Heart right ventricle (tissue), 16 donors: ENCODE measurements at regions not wholly inside any gene's neighbourhood (a gene's known extent, or its start where the extent isn't known, plus 50 kb on each side); places are given as distances from the start of the nearest gene placed in this dataset.

ENCODE experiments used
- ATAC-seq, 8 donors: fragments of 200-7000 bp; cut with Tn5 transposase; one replicate each; pipeline ENCODE4 v1.9.1; 2020; ENCODE audit warnings: mild to moderate bottlenecking in 8 of 8, moderate library complexity in 8 of 8, moderate number of reproducible peaks in 1 of 8
- DNase-seq, 2 donors: peaks; one replicate each; pipeline ENCODE4 v3.0.0-alpha.2; 2020
- H3K27ac ChIP-seq, 10 donors: fragments of 200-600 bp; sonication (generic) in 2 of 10; one replicate each; pipeline versions ENCODE4 v1.5.0 to v1.8.0; 2020 to 2022; ENCODE audit warnings: mild to moderate bottlenecking in 3 of 10
- H3K27me3 ChIP-seq, 7 donors: fragments of 200-600 bp; one replicate each; pipeline ENCODE4 v1.8.0; 2021 to 2022; ENCODE audit warnings: mild to moderate bottlenecking in 2 of 7
- H3K36me3 ChIP-seq, 9 donors: fragments of 200-600 bp; sonication (generic) in 1 of 9; one replicate each; pipeline versions ENCODE4 v1.5.0 to v1.8.0; 2020 to 2022; ENCODE audit warnings: mild to moderate bottlenecking in 2 of 9
- H3K4me1 ChIP-seq, 9 donors: fragments of 200-600 bp; sonication (generic) in 1 of 9; one replicate each; pipeline versions ENCODE4 v1.5.0 to v1.8.0; 2020 to 2022; ENCODE audit warnings: mild to moderate bottlenecking in 4 of 9
- H3K4me3 ChIP-seq, 10 donors: fragments of 200-600 bp; sonication (generic) in 2 of 10; one replicate each; pipeline versions ENCODE4 v1.5.0 to v1.8.0; 2020 to 2022; ENCODE audit warnings: mild to moderate bottlenecking in 7 of 10, moderate library complexity in 2 of 10
- H3K9me3 ChIP-seq, 11 donors: fragments of 200-600 bp in 10 of 11; sonication (generic) in 2 of 11; one replicate each; pipeline versions ENCODE4 v1.5.0 to v1.8.0; 2013 to 2022; ENCODE audit warnings: mild to moderate bottlenecking in 2 of 11, control low read depth in 1 of 11, moderate library complexity in 1 of 11
- WGBS, 2 donors: extraction: QIAGEN DNeasy Blood & Tissue Kit; methylation state at CpG; one replicate each; pipeline ENCODE4 v1.1.7; 2013; ENCODE audit warnings: inconsistent platforms in 1 of 2; 5-methylcytosine and 5-hydroxymethylcytosine counted together
- intact Hi-C, 10 donors: fragments of 100-400 bp; cut with DNase I; formaldehyde crosslinking; loops; one replicate each; pipeline versions ENCODE4 v1.11.1 to v1.14.2; 2022
- TF ChIP-seq, protein P1 (sequence below), 9 donors: fragments of 200-600 bp; sonication (generic) in 2 of 9; IDR thresholded peaks; one replicate each; pipeline versions ENCODE4 v1.5.0 to v1.8.0; 2021 to 2022; ENCODE audit warnings: antibody characterized with exemption in 9 of 9, mild to moderate bottlenecking in 5 of 9, moderate library complexity in 1 of 9
- donor health status: Arrhythmogenic right ventricular cardiomyopathy.
- donor health status: ischemic (EF 13 %, LVEDD 7.1; RV severe dilation, severe dysfunction).
- donor health status: healthy with polysubstance abuse.
- donor health status: DM: no; HTN: yes; CAD: no.
- donor health status: DM: no; HTN: no; CAD: no.
- donor health status: ischemic (EF 25% LVEDD 6.9; RV normal size, moderate dysfunction).
- donor health status: ischemic (EF 25% LVEDD 5.7; RV mildly dilated, moderate dysfunction).
- donor health status: healthy.
- donor health status: DM: yes; HTN: yes; CAD: no.
- donor health status: Ischemic cardiomyopathy.
- donor health status: ischemic (EF 35%, LVEDD 5.7; RV mildly dilated, moderate dysfunction).
- donor health status: nonischemic (EF 11% LVEDD 7.7; RV severe dilation, severe dysfunction).
- donor health status: DM: yes; HTN: yes; CAD: no.
- donor health status: PGD.
- donor health status: ischemic (EF 29% LVEDD 5.4; RV normal size, mild dysfunction).
- donor health status: nonischemic (EF 23%, LVEDD 6.1; RV moderate dilation, normal function).

DNA sequence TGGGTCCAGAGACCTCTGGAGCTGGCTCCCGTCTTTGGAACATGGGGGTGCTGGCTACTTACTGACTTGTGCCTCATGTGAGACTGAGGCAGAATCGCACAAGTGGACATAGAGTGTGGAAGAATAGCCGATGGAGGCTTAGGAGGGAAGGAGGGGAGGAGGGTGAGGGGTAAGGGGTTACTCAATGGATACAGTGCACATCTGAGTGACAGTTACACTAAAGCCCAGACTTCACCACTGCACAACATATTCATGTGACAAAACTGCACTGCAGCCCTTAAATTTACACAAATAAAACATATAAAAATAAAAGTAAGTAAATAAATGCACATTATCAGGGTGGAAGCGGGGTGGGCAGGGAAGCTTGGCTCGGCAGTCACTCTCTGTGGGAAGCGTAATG, 197.7 kb upstream of the RAB4A start:
- ATAC-seq (no peak), DNase-seq (no peak)
- peaks cover 0 to 34% (median 8%) of the 10 kb centered on the region in 9 donors for H3K4me1 ChIP-seq
- no peaks in the 10 kb centered on the region for H3K36me3 ChIP-seq
- H3K27ac ChIP-seq = no peak overlapping the region
- H3K9me3 ChIP-seq = no peaks in the 10 kb centered on the region
- peaks cover 0 to 10% (median 0%) of the 10 kb centered on the region in 7 donors for H3K27me3 ChIP-seq
- H3K4me3 ChIP-seq = no peak overlapping the region
- intact Hi-C loops = no loop called here
- 91 to 92% methylated on average over 6 of the region's 6 CpGs for WGBS, 2 donors
- TF ChIP-seq, protein P1, sequence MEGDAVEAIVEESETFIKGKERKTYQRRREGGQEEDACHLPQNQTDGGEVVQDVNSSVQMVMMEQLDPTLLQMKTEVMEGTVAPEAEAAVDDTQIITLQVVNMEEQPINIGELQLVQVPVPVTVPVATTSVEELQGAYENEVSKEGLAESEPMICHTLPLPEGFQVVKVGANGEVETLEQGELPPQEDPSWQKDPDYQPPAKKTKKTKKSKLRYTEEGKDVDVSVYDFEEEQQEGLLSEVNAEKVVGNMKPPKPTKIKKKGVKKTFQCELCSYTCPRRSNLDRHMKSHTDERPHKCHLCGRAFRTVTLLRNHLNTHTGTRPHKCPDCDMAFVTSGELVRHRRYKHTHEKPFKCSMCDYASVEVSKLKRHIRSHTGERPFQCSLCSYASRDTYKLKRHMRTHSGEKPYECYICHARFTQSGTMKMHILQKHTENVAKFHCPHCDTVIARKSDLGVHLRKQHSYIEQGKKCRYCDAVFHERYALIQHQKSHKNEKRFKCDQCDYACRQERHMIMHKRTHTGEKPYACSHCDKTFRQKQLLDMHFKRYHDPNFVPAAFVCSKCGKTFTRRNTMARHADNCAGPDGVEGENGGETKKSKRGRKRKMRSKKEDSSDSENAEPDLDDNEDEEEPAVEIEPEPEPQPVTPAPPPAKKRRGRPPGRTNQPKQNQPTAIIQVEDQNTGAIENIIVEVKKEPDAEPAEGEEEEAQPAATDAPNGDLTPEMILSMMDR (IDR thresholded peaks at IDR 0.05) = no peak

DNA sequence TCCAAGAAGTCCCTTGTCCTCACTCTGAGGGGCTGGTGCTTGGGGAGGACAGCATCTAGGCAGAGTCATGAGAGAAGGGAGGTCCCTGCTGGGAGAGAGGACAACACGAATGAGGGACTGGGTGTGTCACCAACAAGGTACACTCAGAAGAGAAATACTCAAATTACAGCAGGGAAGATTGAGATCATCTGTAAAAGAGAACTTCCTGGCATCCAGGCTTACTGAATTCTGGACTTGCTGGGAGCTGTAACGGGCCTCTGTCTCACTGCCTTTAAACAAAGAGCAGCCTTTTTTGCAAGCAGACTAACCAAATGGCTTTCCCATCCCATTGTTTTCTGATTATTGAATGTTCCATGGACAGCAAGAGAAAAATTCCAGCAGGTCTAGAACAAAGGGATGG, 195.7 kb upstream of the RAB4A start:
- no peak overlapping the region for H3K27ac ChIP-seq
- TF ChIP-seq, protein P1 (IDR thresholded peaks at IDR 0.05) = no peak
- no peaks in the 10 kb centered on the region for H3K9me3 ChIP-seq
- H3K27me3 ChIP-seq = peaks cover 0 to 10% (median 0%) of the 10 kb centered on the region in 7 donors
- WGBS, 2 donors = 44 to 56% methylated on average over 2 of the region's 2 CpGs
- intact Hi-C loops = no loop called here
- ATAC-seq = no peak
- H3K4me1 ChIP-seq = peaks cover 0 to 15% (median 6%) of the 10 kb centered on the region in 9 donors
- no peaks in the 10 kb centered on the region for H3K36me3 ChIP-seq
- H3K4me3 ChIP-seq = no peak overlapping the region
- no peak for DNase-seq

DNA sequence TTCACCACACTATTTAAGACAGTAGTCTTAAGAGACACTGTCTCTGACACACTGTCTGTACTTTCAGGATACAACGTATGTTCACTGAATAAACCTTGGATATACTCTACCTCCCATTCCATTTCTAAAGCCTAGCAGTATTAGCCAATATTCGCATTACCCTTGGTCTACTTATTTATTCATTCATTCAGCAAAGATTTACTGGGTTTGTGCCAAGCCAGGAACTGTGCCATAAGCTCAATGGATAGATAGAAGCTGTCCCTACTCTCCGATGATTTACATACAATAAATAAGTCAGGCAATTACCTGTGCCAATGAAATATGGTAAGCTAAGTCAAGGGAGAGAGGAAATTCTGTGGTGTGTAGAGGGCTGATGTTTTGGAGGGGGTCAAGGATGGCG, 195.2 kb upstream of the RAB4A start:
- TF ChIP-seq, protein P1 (IDR thresholded peaks at IDR 0.05) = no peak
- Histone ChIP-seq H3K4me3 (no peak overlapping the region), H3K9me3 (peaks cover 0 to 3% (median 0%) of the 10 kb centered on the region in 11 donors), H3K4me1 (peaks cover 0 to 10% (median 1%) of the 10 kb centered on the region in 9 donors), H3K36me3 (no peaks in the 10 kb centered on the region), H3K27ac (no peak overlapping the region), H3K27me3 (peaks cover 0 to 10% (median 0%) of the 10 kb centered on the region in 7 donors)
- no peak for DNase-seq
- no peak for ATAC-seq
- intact Hi-C loops = no loop called here
- 77 to 83% methylated on average over 4 of the region's 4 CpGs for WGBS, 2 donors

DNA sequence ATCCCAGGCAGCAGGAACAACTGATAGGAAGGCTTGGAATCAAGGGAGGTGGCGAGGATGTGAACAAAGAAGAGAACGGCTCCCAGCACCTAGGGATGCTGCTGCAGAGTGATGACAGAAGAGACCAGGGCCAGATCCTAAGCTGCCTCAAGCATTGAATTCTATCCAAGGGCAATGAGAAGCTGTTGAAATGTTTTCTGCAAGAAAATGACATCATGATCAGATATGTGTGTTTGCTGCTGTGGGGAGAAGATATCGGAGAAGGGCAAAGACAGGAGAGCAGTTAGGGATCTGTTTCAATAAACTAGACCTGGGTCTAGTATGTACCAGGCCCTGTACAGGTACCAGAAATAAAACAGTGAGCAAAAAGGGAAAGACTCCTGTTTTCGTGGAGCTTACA, 194.7 kb upstream of the RAB4A start:
- TF ChIP-seq, protein P1 (IDR thresholded peaks at IDR 0.05) = no peak
- 68 to 78% methylated on average over 4 of the region's 4 CpGs for WGBS, 2 donors
- ATAC-seq = no peak
- no peak for DNase-seq
- intact Hi-C loops = no loop called here
- Histone ChIP-seq H3K27ac (no peak overlapping the region), H3K4me1 (peaks cover 0 to 5% (median 0%) of the 10 kb centered on the region in 9 donors), H3K36me3 (no peaks in the 10 kb centered on the region), H3K4me3 (no peak overlapping the region), H3K27me3 (peaks cover 0 to 10% (median 0%) of the 10 kb centered on the region in 7 donors), H3K9me3 (peaks cover 0 to 7% (median 0%) of the 10 kb centered on the region in 11 donors)
